OCI-LY1 (cell line): ENCODE measurements at regions not wholly inside any gene's neighbourhood (a gene's known extent, or its start where the extent isn't known, plus 50 kb on each side); places are given as distances from the start of the nearest gene placed in this dataset.

ENCODE experiments used
- H2AFZ ChIP-seq: fragments of 200-600 bp; sonication (generic), shearing (Covaris generic); 2 replicates; pipeline ENCODE4 v1.6.0; 2014; ENCODE audit warnings: antibody characterized with exemption, mild to moderate bottlenecking, low read length
- H3F3A ChIP-seq: fragments of 200-600 bp; sonication (generic), shearing (Covaris generic); 2 replicates; pipeline ENCODE4 v1.6.0; 2014; ENCODE audit warnings: mild to moderate bottlenecking, antibody characterized with exemption, low read length, moderate library complexity; ENCODE audit not compliant: insufficient read depth
- H3K27ac ChIP-seq: fragments of 200-600 bp; sonication (generic); 2 replicates; pipeline ENCODE4 v1.5.1; 2014; ENCODE audit warnings: low read length, mixed run types, mild to moderate bottlenecking, low read depth; ENCODE audit not compliant: poor library complexity, severe bottlenecking
- H3K27me3 ChIP-seq: fragments of 200-600 bp; sonication (generic); 2 replicates; pipeline ENCODE4 v1.6.0; 2014; ENCODE audit warnings: antibody characterized with exemption, mild to moderate bottlenecking, low read length, moderate library complexity; ENCODE audit not compliant: insufficient read depth
- H3K36me3 ChIP-seq: fragments of 200-600 bp; sonication (generic); 2 replicates; pipeline ENCODE4 v1.6.1; 2014; ENCODE audit warnings: mild to moderate bottlenecking, antibody characterized with exemption, low read length, moderate library complexity, mixed read lengths; ENCODE audit not compliant: insufficient read depth
- H3K4me1 ChIP-seq: fragments of 200-600 bp; sonication (generic); 2 replicates; pipeline ENCODE4 v1.5.1; 2014; ENCODE audit warnings: mild to moderate bottlenecking, low read length, moderate library complexity; ENCODE audit not compliant: insufficient read depth, severe bottlenecking
- H3K4me2 ChIP-seq: fragments of 200-600 bp; sonication (generic), shearing (Covaris generic); 2 replicates; pipeline ENCODE4 v1.6.1; 2014; ENCODE audit warnings: low read length
- H3K4me3 ChIP-seq: fragments of 200-600 bp; sonication (generic); 2 replicates; pipeline ENCODE4 v1.5.1; 2014; ENCODE audit warnings: low read length, low read depth, mild to moderate bottlenecking, mixed read lengths; ENCODE audit not compliant: poor library complexity, severe bottlenecking
- H3K79me2 ChIP-seq: fragments of 200-600 bp; shearing (Covaris generic); 2 replicates; pipeline ENCODE4 v1.6.1; 2016; ENCODE audit warnings: mixed run types, low read length, mixed read lengths; ENCODE audit not compliant: insufficient read depth
- H3K9ac ChIP-seq: fragments of 200-600 bp; sonication (generic), shearing (Covaris generic); 2 replicates; pipeline ENCODE4 v1.6.1; 2014; ENCODE audit warnings: mild to moderate bottlenecking, low read length, mixed read lengths
- H3K9me2 ChIP-seq: fragments of 200-600 bp; sonication (generic), shearing (Covaris generic); 2 replicates; pipeline ENCODE4 v1.6.1; 2014; ENCODE audit warnings: low read depth, mild to moderate bottlenecking, low read length, mixed read lengths
- H3K9me3 ChIP-seq: fragments of 200-600 bp; shearing (Covaris generic); 2 replicates; pipeline ENCODE4 v1.6.1; 2014; ENCODE audit warnings: low read length, mixed read lengths
- H4K20me1 ChIP-seq: fragments of 200-600 bp; sonication (generic), shearing (Covaris generic); 2 replicates; pipeline ENCODE4 v1.6.0; 2016; ENCODE audit warnings: mild to moderate bottlenecking, low read length; ENCODE audit not compliant: insufficient read depth
- EZH2 ChIP-seq: fragments of 200-600 bp; sonication (generic), shearing (Covaris generic); IDR thresholded peaks from 2 replicates; pipeline ENCODE4 v1.8.0; 2017; ENCODE audit warnings: borderline replicate concordance, mixed run types, mild to moderate bottlenecking, antibody characterized with exemption, low read length, moderate library complexity, mixed read lengths
- TF ChIP-seq, protein P1 (sequence below): fragments of 200-600 bp; sonication (generic), shearing (Covaris generic); IDR thresholded peaks from 2 replicates; pipeline ENCODE4 v1.5.1; 2017; ENCODE audit warnings: mild to moderate bottlenecking, antibody characterized with exemption, low read length, moderate library complexity, mixed read lengths

DNA sequence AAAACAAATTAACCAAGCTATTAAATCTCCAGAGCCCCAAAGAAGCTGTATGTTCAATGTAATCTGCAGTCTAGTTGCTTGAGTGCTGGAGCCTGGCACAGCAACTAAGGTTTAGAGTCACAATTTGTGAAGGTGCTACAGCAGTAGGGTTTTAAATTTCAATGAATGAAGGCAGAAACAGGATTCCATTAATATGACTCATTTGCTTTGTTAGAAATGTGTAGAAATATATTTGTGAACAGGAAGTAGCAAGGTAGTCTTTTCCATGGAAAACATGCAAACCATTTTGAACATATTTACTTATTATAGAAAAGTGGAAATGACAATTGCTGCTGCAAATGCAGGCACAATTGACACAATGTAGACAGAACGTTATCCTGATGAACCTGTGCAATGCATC, 149.0 kb upstream of the STEAP4 start:
- no peak overlapping the region for H2AFZ ChIP-seq
- H3K9me3 ChIP-seq: no peaks in the 10 kb centered on the region
- no peaks in the 10 kb centered on the region for H3F3A ChIP-seq
- H3K4me1 ChIP-seq: no peaks in the 10 kb centered on the region
- no peak for TF ChIP-seq EZH2
- TF ChIP-seq, protein P1, sequence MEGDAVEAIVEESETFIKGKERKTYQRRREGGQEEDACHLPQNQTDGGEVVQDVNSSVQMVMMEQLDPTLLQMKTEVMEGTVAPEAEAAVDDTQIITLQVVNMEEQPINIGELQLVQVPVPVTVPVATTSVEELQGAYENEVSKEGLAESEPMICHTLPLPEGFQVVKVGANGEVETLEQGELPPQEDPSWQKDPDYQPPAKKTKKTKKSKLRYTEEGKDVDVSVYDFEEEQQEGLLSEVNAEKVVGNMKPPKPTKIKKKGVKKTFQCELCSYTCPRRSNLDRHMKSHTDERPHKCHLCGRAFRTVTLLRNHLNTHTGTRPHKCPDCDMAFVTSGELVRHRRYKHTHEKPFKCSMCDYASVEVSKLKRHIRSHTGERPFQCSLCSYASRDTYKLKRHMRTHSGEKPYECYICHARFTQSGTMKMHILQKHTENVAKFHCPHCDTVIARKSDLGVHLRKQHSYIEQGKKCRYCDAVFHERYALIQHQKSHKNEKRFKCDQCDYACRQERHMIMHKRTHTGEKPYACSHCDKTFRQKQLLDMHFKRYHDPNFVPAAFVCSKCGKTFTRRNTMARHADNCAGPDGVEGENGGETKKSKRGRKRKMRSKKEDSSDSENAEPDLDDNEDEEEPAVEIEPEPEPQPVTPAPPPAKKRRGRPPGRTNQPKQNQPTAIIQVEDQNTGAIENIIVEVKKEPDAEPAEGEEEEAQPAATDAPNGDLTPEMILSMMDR: no peak
- no peaks in the 10 kb centered on the region for H4K20me1 ChIP-seq
- H3K4me3 ChIP-seq: no peak overlapping the region
- H3K9ac ChIP-seq: no peak overlapping the region
- H3K9me2 ChIP-seq: no peaks in the 10 kb centered on the region
- no peaks in the 10 kb centered on the region for H3K79me2 ChIP-seq
- no peaks in the 10 kb centered on the region for H3K27me3 ChIP-seq
- no peak overlapping the region for H3K4me2 ChIP-seq
- no peaks in the 10 kb centered on the region for H3K36me3 ChIP-seq
- no peak overlapping the region for H3K27ac ChIP-seq

DNA sequence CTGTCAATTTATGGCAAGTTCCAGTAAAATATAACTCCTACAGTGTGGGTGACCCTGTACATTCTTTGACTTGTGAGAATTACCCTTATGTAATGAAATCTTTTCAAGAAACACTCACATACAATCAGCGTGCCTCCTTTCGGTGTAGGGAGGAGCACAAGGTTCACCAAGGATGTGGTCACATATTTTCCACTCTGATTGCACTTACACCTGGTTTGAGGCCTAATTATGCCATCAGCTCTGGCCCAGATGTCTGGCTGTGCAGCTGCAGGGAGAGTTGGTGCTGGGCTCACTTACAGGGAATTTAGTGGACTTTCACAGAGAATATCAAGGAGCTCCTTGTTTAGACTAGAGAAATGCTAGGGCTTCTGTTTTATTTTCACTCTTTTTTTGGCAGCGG, 146.0 kb upstream of the STEAP4 start:
- no peaks in the 10 kb centered on the region for H3K9me3 ChIP-seq
- H3K27me3 ChIP-seq: no peaks in the 10 kb centered on the region
- H4K20me1 ChIP-seq: no peaks in the 10 kb centered on the region
- TF ChIP-seq, protein P1: no peak
- no peak for TF ChIP-seq EZH2
- H3K9me2 ChIP-seq: no peaks in the 10 kb centered on the region
- H3K27ac ChIP-seq: no peak overlapping the region
- no peak overlapping the region for H2AFZ ChIP-seq
- no peaks in the 10 kb centered on the region for H3F3A ChIP-seq
- no peak overlapping the region for H3K4me3 ChIP-seq
- no peaks in the 10 kb centered on the region for H3K36me3 ChIP-seq
- no peak overlapping the region for H3K4me2 ChIP-seq
- no peaks in the 10 kb centered on the region for H3K79me2 ChIP-seq
- no peaks in the 10 kb centered on the region for H3K4me1 ChIP-seq
- no peak overlapping the region for H3K9ac ChIP-seq

GRCh38 chr7:88450874-88451273, 144.2 kb upstream of the STEAP4 start:
- Histone ChIP-seq H3K4me3 (no peak overlapping the region), H3K79me2 (no peaks in the 10 kb centered on the region), H3K4me2 (no peak overlapping the region), H3K27me3 (no peaks in the 10 kb centered on the region), H4K20me1 (no peaks in the 10 kb centered on the region), H3K9me2 (no peaks in the 10 kb centered on the region), H3K9ac (no peak overlapping the region), H3K4me1 (no peaks in the 10 kb centered on the region), H2AFZ (no peak overlapping the region), H3F3A (no peaks in the 10 kb centered on the region), H3K36me3 (no peaks in the 10 kb centered on the region), H3K27ac (no peak overlapping the region), H3K9me3 (no peaks in the 10 kb centered on the region)
- TF ChIP-seq, protein P1: no peak
- no peak for TF ChIP-seq EZH2
